ENCODE measurements at regions not wholly inside any gene's neighbourhood (a gene's known extent, or its start where the extent isn't known, plus 50 kb on each side); places are given as distances from the start of the nearest gene placed in this dataset.

GRCh38 chr5:68011259-68011760 lies 204.2 kb upstream of the PIK3R1 start:
- peaks cover 0 to 3% (median 0%) of the 10 kb centered on the region in 5 donors for H3K9me3 Mint-ChIP-seq
- peaks cover 2 to 7% of the 10 kb centered on the region in 2 donors for H3K27me3 Mint-ChIP-seq
- Histone ChIP-seq H3K9me3 (ENCODE audit: low read length) (no peaks in the 10 kb centered on the region), H3K4me3 (ENCODE audit: low read length) (no peak overlapping the region), H3K4me1 (ENCODE audit: insufficient read depth, low read length) (no peaks in the 10 kb centered on the region), H3K27ac (ENCODE audit: low read depth, low read length) (no peak overlapping the region), H3K36me3 (ENCODE audit: insufficient read depth, low read length) (no peaks in the 10 kb centered on the region), H3K27me3 (ENCODE audit: insufficient read depth, low read length, poor library complexity, severe bottlenecking) (no peaks in the 10 kb centered on the region)
- H3K4me3 Mint-ChIP-seq: no peak overlapping the region
- POLR2A ChIA-PET: no interaction called here
- no peak for DNase-seq
- CTCF ChIA-PET: no interaction called here
- peaks cover 0 to 8% (median 0%) of the 10 kb centered on the region in 3 donors for H3K36me3 Mint-ChIP-seq
- no peaks in the 10 kb centered on the region for H3K4me1 Mint-ChIP-seq
- no peak overlapping the region for H3K27ac Mint-ChIP-seq

- Mint-ChIP-seq H3K36me3 (peaks cover 0 to 8% (median 0%) of the 10 kb centered on the region in 3 donors), H3K4me1 (no peaks in the 10 kb centered on the region), H3K4me3 (no peak overlapping the region), H3K27ac (no peak overlapping the region), H3K9me3 (peaks cover 0 to 3% (median 0%) of the 10 kb centered on the region in 5 donors), H3K27me3 (peaks cover 2 to 7% of the 10 kb centered on the region in 2 donors)
- H3K27ac ChIP-seq (ENCODE audit: low read depth, low read length): no peak overlapping the region
- H3K9me3 ChIP-seq (ENCODE audit: low read length): no peaks in the 10 kb centered on the region
- DNase-seq: no peak
- POLR2A ChIA-PET: no interaction called here
- no peak overlapping the region for H3K4me3 ChIP-seq (ENCODE audit: low read length)
- H3K4me1 ChIP-seq (ENCODE audit: insufficient read depth, low read length): no peaks in the 10 kb centered on the region
- H3K36me3 ChIP-seq (ENCODE audit: insufficient read depth, low read length): no peaks in the 10 kb centered on the region
- CTCF ChIA-PET: no interaction called here
- H3K27me3 ChIP-seq (ENCODE audit: insufficient read depth, low read length, poor library complexity, severe bottlenecking): no peaks in the 10 kb centered on the region
Observed at GRCh38 chr5:68010740-68011139, 204.8 kb upstream of the PIK3R1 start.

GRCh38 chr5:68007451-68007850 lies 208.1 kb upstream of the PIK3R1 start:
- H3K36me3 Mint-ChIP-seq: peaks cover 0 to 8% (median 0%) of the 10 kb centered on the region in 3 donors
- no peak for DNase-seq
- ChIA-PET POLR2A (interaction anchor here (0.6 kb wide), 1 partner anchor 548 kb away, joined by 3 read pairs; no protein-coding TSS in a partner anchor), CTCF (no interaction called here)
- H3K27ac ChIP-seq (ENCODE audit: low read depth, low read length): no peak overlapping the region
- H3K27me3 ChIP-seq (ENCODE audit: insufficient read depth, low read length, poor library complexity, severe bottlenecking): no peaks in the 10 kb centered on the region
- H3K9me3 Mint-ChIP-seq: peaks cover 0 to 3% (median 0%) of the 10 kb centered on the region in 5 donors
- H3K4me3 Mint-ChIP-seq: no peak overlapping the region
- no peaks in the 10 kb centered on the region for H3K4me1 ChIP-seq (ENCODE audit: insufficient read depth, low read length)
- H3K27me3 Mint-ChIP-seq: peaks cover 0 to 7% of the 10 kb centered on the region in 2 donors
- no peaks in the 10 kb centered on the region for H3K9me3 ChIP-seq (ENCODE audit: low read length)
- H3K4me1 Mint-ChIP-seq: no peaks in the 10 kb centered on the region
- no peak overlapping the region for H3K27ac Mint-ChIP-seq
- H3K4me3 ChIP-seq (ENCODE audit: low read length): no peak overlapping the region
- no peaks in the 10 kb centered on the region for H3K36me3 ChIP-seq (ENCODE audit: insufficient read depth, low read length)

- Histone ChIP-seq H3K36me3 (ENCODE audit: insufficient read depth, low read length) (no peaks in the 10 kb centered on the region), H3K9me3 (ENCODE audit: low read length) (no peaks in the 10 kb centered on the region), H3K27me3 (ENCODE audit: insufficient read depth, low read length, poor library complexity, severe bottlenecking) (no peaks in the 10 kb centered on the region), H3K27ac (ENCODE audit: low read depth, low read length) (no peak overlapping the region), H3K4me3 (ENCODE audit: low read length) (no peak overlapping the region), H3K4me1 (ENCODE audit: insufficient read depth, low read length) (no peaks in the 10 kb centered on the region)
- Mint-ChIP-seq H3K36me3 (no peaks in the 10 kb centered on the region), H3K4me3 (no peak overlapping the region), H3K27me3 (peaks cover 0 to 1% of the 10 kb centered on the region in 2 donors), H3K27ac (no peak overlapping the region), H3K9me3 (no peaks in the 10 kb centered on the region), H3K4me1 (no peaks in the 10 kb centered on the region)
- ChIA-PET POLR2A (no interaction called here), CTCF (no interaction called here)
- DNase-seq: no peak
Observed at GRCh38 chr5:68002836-68003235, 212.7 kb upstream of the PIK3R1 start.

- Histone ChIP-seq H3K4me1 (ENCODE audit: insufficient read depth, low read length) (no peaks in the 10 kb centered on the region), H3K9me3 (ENCODE audit: low read length) (no peaks in the 10 kb centered on the region), H3K27ac (ENCODE audit: low read depth, low read length) (no peak overlapping the region), H3K4me3 (ENCODE audit: low read length) (no peak overlapping the region), H3K36me3 (ENCODE audit: insufficient read depth, low read length) (no peaks in the 10 kb centered on the region), H3K27me3 (ENCODE audit: insufficient read depth, low read length, poor library complexity, severe bottlenecking) (no peaks in the 10 kb centered on the region)
- no peaks in the 10 kb centered on the region for H3K9me3 Mint-ChIP-seq
- CTCF ChIA-PET: no interaction called here
- H3K4me1 Mint-ChIP-seq: no peaks in the 10 kb centered on the region
- no peaks in the 10 kb centered on the region for H3K36me3 Mint-ChIP-seq
- no peak overlapping the region for H3K27ac Mint-ChIP-seq
- no peak overlapping the region for H3K4me3 Mint-ChIP-seq
- peaks cover 1 to 6% of the 10 kb centered on the region in 2 donors for H3K27me3 Mint-ChIP-seq
- DNase-seq: no peak
- POLR2A ChIA-PET: no interaction called here
Observed at GRCh38 chr5:68000805-68001204, 214.8 kb upstream of the PIK3R1 start.

- CTCF ChIA-PET: no interaction called here
- no peak overlapping the region for H3K4me3 Mint-ChIP-seq
Observed at GRCh38 chr5:67999391-67999790, 216.2 kb upstream of the PIK3R1 start.

GRCh38 chr5:67998709-67999261 lies 216.8 kb upstream of the PIK3R1 start:
- Histone ChIP-seq H3K27me3 (ENCODE audit: insufficient read depth, low read length, poor library complexity, severe bottlenecking) (no peaks in the 10 kb centered on the region), H3K27ac (ENCODE audit: low read depth, low read length) (no peak overlapping the region), H3K4me1 (ENCODE audit: insufficient read depth, low read length) (no peaks in the 10 kb centered on the region), H3K36me3 (ENCODE audit: insufficient read depth, low read length) (no peaks in the 10 kb centered on the region), H3K9me3 (ENCODE audit: low read length) (no peaks in the 10 kb centered on the region), H3K4me3 (ENCODE audit: low read length) (no peak overlapping the region)
- Mint-ChIP-seq H3K27ac (no peak overlapping the region), H3K4me1 (no peaks in the 10 kb centered on the region), H3K9me3 (no peaks in the 10 kb centered on the region), H3K27me3 (peaks cover 5 to 12% of the 10 kb centered on the region in 2 donors), H3K4me3 (no peak overlapping the region), H3K36me3 (no peaks in the 10 kb centered on the region)
- CTCF ChIA-PET: interaction anchor here (0.6 kb wide), 1 partner anchor 30 kb away, joined by 3 read pairs; no protein-coding TSS in a partner anchor
- DNase-seq: no peak
- POLR2A ChIA-PET: no interaction called here

More at GRCh38 chr5:67999391-67999790, 216.2 kb upstream of the PIK3R1 start:
- Mint-ChIP-seq H3K9me3 (no peaks in the 10 kb centered on the region), H3K27ac (no peak overlapping the region), H3K36me3 (no peaks in the 10 kb centered on the region), H3K27me3 (peaks cover 1 to 6% of the 10 kb centered on the region in 2 donors), H3K4me1 (no peaks in the 10 kb centered on the region)
- no peak for DNase-seq
- H3K27ac ChIP-seq (ENCODE audit: low read depth, low read length): no peak overlapping the region
- POLR2A ChIA-PET: no interaction called here
- H3K4me3 ChIP-seq (ENCODE audit: low read length): no peak overlapping the region
- H3K9me3 ChIP-seq (ENCODE audit: low read length): no peaks in the 10 kb centered on the region
- no peaks in the 10 kb centered on the region for H3K27me3 ChIP-seq (ENCODE audit: insufficient read depth, low read length, poor library complexity, severe bottlenecking)
- no peaks in the 10 kb centered on the region for H3K4me1 ChIP-seq (ENCODE audit: insufficient read depth, low read length)
- no peaks in the 10 kb centered on the region for H3K36me3 ChIP-seq (ENCODE audit: insufficient read depth, low read length)

GRCh38 chr5:67997892-67998457 lies 217.6 kb upstream of the PIK3R1 start:
- Histone ChIP-seq H3K4me3 (ENCODE audit: low read length) (no peak overlapping the region), H3K9me3 (ENCODE audit: low read length) (no peaks in the 10 kb centered on the region), H3K27me3 (ENCODE audit: insufficient read depth, low read length, poor library complexity, severe bottlenecking) (no peaks in the 10 kb centered on the region), H3K4me1 (ENCODE audit: insufficient read depth, low read length) (no peaks in the 10 kb centered on the region), H3K27ac (ENCODE audit: low read depth, low read length) (no peak overlapping the region), H3K36me3 (ENCODE audit: insufficient read depth, low read length) (no peaks in the 10 kb centered on the region)
- peaks cover 8 to 13% of the 10 kb centered on the region in 2 donors for H3K27me3 Mint-ChIP-seq
- no peaks in the 10 kb centered on the region for H3K4me1 Mint-ChIP-seq
- H3K9me3 Mint-ChIP-seq: no peaks in the 10 kb centered on the region
- no peak overlapping the region for H3K27ac Mint-ChIP-seq
- DNase-seq: no peak
- H3K4me3 Mint-ChIP-seq: no peak overlapping the region
- ChIA-PET POLR2A (no interaction called here), CTCF (interaction anchor here (0.6 kb wide), 1 partner anchor 29 kb away, joined by 3 read pairs; no protein-coding TSS in a partner anchor)
- H3K36me3 Mint-ChIP-seq: no peaks in the 10 kb centered on the region

All from CD8-positive, alpha-beta memory T cell (primary cell).